Activated CD4-positive, alpha-beta memory T cell treated with anti-CD3 and anti-CD28 coated beads for 36 hours (primary cell): ENCODE measurements at regions not wholly inside any gene's neighbourhood (a gene's known extent, or its start where the extent isn't known, plus 50 kb on each side); places are given as distances from the start of the nearest gene placed in this dataset.

ENCODE experiments used
- CTCF ChIA-PET: fragments of 350-600 bp; sonication (Branson Sonifier 250); formaldehyde crosslinking; loops from one replicate; lab custom pipeline; 2021; ENCODE audit warnings: antibody characterized with exemption, inconsistent platforms; lab: Charles Lee
- POLR2A ChIA-PET: fragments of 350-600 bp; sonication (Branson Sonifier 250); formaldehyde crosslinking; loops from one replicate; lab custom pipeline; 2021; ENCODE audit warnings: antibody characterized with exemption; lab: Charles Lee
- DNase-seq: peaks from one replicate; pipeline ENCODE4 v3.0.0-alpha.2; 2020
- H3K27ac Mint-ChIP-seq: one replicate; pipeline ENCODE4 v1.8.0; 2021; ENCODE audit warnings: mixed read lengths
- H3K27me3 Mint-ChIP-seq: one replicate; pipeline ENCODE4 v1.8.0; 2021; ENCODE audit warnings: mixed read lengths
- H3K36me3 Mint-ChIP-seq: one replicate; pipeline ENCODE4 v1.8.0; 2021; ENCODE audit warnings: mixed read lengths
- H3K4me1 Mint-ChIP-seq: one replicate; pipeline ENCODE4 v1.8.0; 2021; ENCODE audit warnings: low read depth, mixed read lengths
- H3K4me3 Mint-ChIP-seq: one replicate; pipeline ENCODE4 v1.8.0; 2021; ENCODE audit warnings: mild to moderate bottlenecking, mixed read lengths
- H3K9me3 Mint-ChIP-seq: one replicate; pipeline ENCODE4 v1.8.0; 2021; ENCODE audit warnings: mixed read lengths
- intact Hi-C: fragments of 100-400 bp; cut with micrococcal nuclease; formaldehyde crosslinking; loops from one replicate; pipeline ENCODE4 v1.15.1; 2023

DNA sequence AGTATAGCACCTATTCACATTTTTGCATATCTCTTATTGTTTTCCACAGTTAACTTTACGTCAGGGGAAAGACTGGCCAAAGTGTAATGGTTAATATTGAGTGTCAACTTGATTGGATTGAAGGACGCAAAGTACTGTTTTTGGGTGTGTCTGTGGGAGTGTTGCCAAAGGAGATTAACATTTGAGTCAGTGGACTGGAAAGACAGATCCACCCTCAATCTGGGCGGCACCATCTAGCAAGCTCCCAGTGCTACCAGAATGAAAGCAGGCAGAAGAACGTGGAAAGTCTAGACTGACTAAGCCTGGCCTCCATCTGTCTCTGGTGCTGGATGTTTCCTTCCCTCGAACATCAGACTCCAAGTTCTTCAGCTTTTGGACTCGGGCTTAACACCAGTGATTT is 1900.7 kb upstream of the RAG2 start:
- no peaks in the 10 kb centered on the region for H3K27me3 Mint-ChIP-seq
- CTCF ChIA-PET = no interaction called here
- no peak for DNase-seq
- intact Hi-C loops = no loop called here
- no peak overlapping the region for H3K4me3 Mint-ChIP-seq
- no peaks in the 10 kb centered on the region for H3K36me3 Mint-ChIP-seq
- H3K9me3 Mint-ChIP-seq = peaks cover 32% of the 10 kb centered on the region
- H3K4me1 Mint-ChIP-seq = no peaks in the 10 kb centered on the region
- POLR2A ChIA-PET = no interaction called here
- H3K27ac Mint-ChIP-seq = no peak overlapping the region

DNA sequence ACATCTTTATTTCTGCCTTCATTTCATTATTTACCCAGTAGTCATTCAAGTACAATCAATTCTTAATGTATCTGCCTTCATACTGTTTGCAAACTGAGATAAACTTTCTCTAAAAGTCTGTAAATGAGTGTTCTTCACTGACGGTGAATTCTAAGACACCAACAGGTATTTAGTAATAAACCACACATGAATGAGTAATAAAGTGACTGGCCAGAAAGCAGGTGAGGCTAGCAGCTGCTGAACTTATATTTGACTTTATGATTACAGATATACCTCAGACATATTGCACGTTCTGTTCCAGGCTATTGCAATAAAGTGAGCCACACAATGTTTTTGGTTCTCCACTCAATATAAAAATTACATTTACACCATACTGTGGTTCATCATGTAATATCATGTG is 1894.0 kb upstream of the RAG2 start:
- DNase-seq = no peak
- no peaks in the 10 kb centered on the region for H3K36me3 Mint-ChIP-seq
- H3K9me3 Mint-ChIP-seq = peaks cover 40% of the 10 kb centered on the region
- H3K27ac Mint-ChIP-seq = no peak overlapping the region
- intact Hi-C loops = no loop called here
- H3K4me3 Mint-ChIP-seq = no peak overlapping the region
- ChIA-PET POLR2A (no interaction called here), CTCF (no interaction called here)
- no peaks in the 10 kb centered on the region for H3K27me3 Mint-ChIP-seq
- H3K4me1 Mint-ChIP-seq = no peaks in the 10 kb centered on the region

DNA sequence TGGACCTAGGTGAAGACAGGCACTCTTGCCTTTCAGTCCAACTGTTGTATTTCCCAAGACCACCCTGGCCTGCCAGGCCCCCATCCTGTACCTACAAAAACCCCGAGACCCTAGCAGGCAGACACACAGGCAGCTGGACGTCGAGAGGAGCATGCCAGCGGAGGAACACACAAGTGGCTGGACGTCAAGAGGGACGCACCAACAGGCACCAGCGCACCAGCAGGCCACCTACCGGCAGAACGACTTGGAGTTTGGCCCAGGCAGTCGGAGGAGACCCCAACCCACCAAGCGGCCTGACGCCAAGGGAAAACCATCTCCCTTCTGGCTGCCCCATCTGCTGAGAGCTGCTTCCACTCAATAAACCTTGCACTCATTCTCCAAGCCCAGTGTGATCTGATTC is 1883.4 kb upstream of the RAG2 start:
- H3K27me3 Mint-ChIP-seq = no peaks in the 10 kb centered on the region
- intact Hi-C loops = no loop called here
- no peak for DNase-seq
- no peak overlapping the region for H3K27ac Mint-ChIP-seq
- no peaks in the 10 kb centered on the region for H3K36me3 Mint-ChIP-seq
- no peaks in the 10 kb centered on the region for H3K4me1 Mint-ChIP-seq
- POLR2A ChIA-PET = no interaction called here
- H3K4me3 Mint-ChIP-seq = no peak overlapping the region
- CTCF ChIA-PET = no interaction called here
- H3K9me3 Mint-ChIP-seq = peaks cover 9% of the 10 kb centered on the region

DNA sequence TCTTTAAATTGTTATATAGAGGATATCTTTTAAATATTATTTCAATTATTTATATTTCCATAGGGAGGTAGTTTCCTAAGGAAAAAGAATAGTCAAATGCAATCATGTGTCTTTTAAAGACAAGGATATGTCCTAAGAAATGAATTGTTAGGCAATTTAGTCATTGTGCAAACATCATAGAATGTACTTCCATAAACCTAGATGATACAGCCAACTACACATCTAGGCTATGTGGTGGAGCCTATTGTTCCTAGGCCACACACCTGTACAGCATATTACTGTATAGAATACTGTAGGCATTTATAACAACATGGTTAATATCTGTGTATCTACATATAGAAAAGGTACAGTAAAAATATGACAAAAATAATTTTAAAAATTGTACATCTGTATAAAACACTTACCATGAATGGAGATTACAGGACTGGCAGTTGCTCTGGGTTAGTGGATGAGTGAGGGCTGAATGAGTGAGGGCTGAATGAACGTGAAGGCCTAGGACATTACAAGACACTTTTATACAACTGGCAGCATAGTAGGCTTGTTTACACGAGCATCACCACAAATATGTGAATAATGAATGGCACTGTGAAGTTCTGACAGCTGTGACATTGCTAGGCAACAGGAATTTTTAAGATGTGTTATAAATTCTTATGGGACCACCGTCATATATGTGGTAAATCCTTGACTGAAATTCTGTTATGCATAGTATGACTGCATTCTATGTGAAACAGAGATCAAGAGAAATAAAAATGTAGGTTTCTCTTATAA is 1879.0 kb upstream of the RAG2 start:
- Mint-ChIP-seq H3K27ac (no peak overlapping the region), H3K27me3 (no peaks in the 10 kb centered on the region), H3K9me3 (peaks cover 7% of the 10 kb centered on the region), H3K36me3 (no peaks in the 10 kb centered on the region), H3K4me1 (no peaks in the 10 kb centered on the region), H3K4me3 (no peak overlapping the region)
- CTCF ChIA-PET = no interaction called here
- no peak for DNase-seq
- POLR2A ChIA-PET = no interaction called here
- intact Hi-C loops = no loop called here

DNA sequence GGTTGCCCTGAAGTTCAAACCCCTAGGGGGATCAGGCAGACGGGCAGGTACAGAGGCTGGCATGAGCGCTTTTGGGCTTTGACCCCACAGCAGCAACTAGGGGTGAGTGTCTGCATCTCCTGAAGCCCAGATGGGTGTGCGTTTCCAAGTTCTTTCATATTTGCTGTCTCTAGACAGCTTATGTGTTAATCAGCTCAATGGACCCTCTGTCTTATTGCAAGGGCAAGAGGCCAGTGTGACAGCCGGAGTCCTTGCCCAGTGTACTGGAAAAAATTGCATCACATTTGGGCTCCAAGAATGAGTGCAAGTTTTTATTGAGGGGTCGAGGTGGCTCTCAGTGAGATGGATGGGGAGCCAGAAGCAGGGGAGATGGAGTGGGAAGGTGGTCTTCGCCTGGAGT is 1863.7 kb upstream of the RAG2 start:
- Mint-ChIP-seq H3K4me3 (no peak overlapping the region), H3K36me3 (no peaks in the 10 kb centered on the region), H3K9me3 (peaks cover 18% of the 10 kb centered on the region), H3K27ac (no peak overlapping the region), H3K27me3 (no peaks in the 10 kb centered on the region), H3K4me1 (no peaks in the 10 kb centered on the region)
- DNase-seq = no peak
- POLR2A ChIA-PET = no interaction called here
- CTCF ChIA-PET = no interaction called here
- intact Hi-C loops = no loop called here

DNA sequence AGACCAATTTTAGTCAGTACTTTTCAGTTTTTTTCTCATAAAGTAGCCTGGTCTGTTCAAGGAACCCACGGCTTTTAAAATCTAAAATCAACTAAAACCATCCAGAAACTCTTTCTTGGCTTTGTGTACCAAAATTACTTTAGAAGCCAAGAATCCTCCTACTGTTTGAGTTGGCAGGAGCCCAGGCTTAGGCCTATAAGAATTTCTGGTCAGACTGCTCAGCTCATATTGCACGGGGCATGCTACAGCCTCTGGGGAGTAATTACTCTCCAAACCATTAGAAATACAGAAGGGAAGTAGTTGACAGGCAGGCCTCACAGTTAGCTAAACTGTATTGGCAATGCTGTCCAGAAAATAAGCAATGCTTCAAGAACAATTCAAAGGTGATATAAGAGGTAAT is 1862.9 kb upstream of the RAG2 start:
- Mint-ChIP-seq H3K36me3 (no peaks in the 10 kb centered on the region), H3K27me3 (no peaks in the 10 kb centered on the region), H3K4me3 (no peak overlapping the region), H3K9me3 (peaks cover 15% of the 10 kb centered on the region), H3K27ac (no peak overlapping the region), H3K4me1 (no peaks in the 10 kb centered on the region)
- DNase-seq = no peak
- ChIA-PET CTCF (no interaction called here), POLR2A (no interaction called here)
- intact Hi-C loops = no loop called here

DNA sequence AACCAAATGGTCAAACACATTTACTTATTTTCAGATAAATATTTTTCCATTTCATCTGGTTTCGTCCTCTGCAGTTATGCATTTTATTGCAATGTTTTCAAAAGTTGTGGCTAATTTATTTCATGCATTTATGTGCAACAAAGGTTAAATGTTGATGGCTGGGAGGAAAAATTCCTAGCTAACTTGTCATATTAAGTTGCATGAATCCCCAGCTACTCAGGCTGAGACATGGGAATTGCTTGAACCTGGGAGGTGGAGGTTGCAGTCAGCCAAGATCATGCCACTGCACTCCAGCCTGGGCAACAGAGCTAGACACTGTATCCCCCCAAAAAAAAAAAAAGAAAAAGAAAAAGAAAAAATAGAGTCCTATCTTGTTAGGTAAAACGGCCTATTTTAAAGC is 1862.4 kb upstream of the RAG2 start:
- no peaks in the 10 kb centered on the region for H3K27me3 Mint-ChIP-seq
- peaks cover 15% of the 10 kb centered on the region for H3K9me3 Mint-ChIP-seq
- POLR2A ChIA-PET = no interaction called here
- CTCF ChIA-PET = no interaction called here
- DNase-seq = no peak
- H3K4me3 Mint-ChIP-seq = no peak overlapping the region
- H3K4me1 Mint-ChIP-seq = no peaks in the 10 kb centered on the region
- H3K27ac Mint-ChIP-seq = no peak overlapping the region
- intact Hi-C loops = no loop called here
- no peaks in the 10 kb centered on the region for H3K36me3 Mint-ChIP-seq

DNA sequence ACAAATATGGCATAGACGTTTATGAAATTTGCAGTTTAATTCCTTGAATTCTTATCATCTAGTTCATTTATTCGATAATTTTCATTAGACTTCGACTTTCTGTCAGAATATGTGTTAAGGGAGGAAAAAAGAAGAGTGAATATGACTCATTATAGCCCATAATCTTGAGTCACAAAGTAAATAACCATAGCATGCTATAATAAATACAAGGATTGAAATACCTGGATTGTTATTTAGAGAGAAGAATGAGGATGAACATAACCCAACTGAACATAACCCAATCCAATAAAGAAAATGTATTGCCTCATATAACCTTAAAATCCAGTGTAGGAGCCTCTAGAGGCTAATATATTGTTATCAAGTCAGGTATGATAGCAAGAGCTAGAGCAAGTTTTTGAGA is 1858.3 kb upstream of the RAG2 start:
- intact Hi-C loops = no loop called here
- H3K4me1 Mint-ChIP-seq = no peaks in the 10 kb centered on the region
- POLR2A ChIA-PET = no interaction called here
- no peaks in the 10 kb centered on the region for H3K36me3 Mint-ChIP-seq
- H3K27me3 Mint-ChIP-seq = no peaks in the 10 kb centered on the region
- H3K9me3 Mint-ChIP-seq = peaks cover 23% of the 10 kb centered on the region
- CTCF ChIA-PET = no interaction called here
- no peak overlapping the region for H3K4me3 Mint-ChIP-seq
- no peak overlapping the region for H3K27ac Mint-ChIP-seq
- no peak for DNase-seq

DNA sequence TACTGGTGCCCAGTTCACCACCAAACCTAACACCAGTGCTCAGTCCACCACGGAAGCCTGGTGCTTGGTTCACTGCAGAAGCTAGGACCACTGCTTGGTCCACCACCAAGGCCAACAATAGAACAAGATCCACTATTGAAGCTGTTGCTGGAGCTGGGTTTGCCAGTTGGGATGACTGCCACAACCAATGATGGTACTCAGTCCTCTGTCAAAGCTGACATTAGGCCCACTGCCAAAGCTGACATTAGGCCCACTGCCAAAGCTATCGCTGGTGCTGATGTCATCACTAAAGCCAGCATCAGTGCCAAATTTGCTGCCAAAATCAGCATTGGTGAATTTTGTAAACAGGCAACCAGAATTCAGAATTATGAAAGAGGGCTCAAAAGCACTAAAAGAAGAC is 1850.2 kb upstream of the RAG2 start:
- POLR2A ChIA-PET = no interaction called here
- Mint-ChIP-seq H3K4me1 (no peaks in the 10 kb centered on the region), H3K27me3 (no peaks in the 10 kb centered on the region), H3K9me3 (peaks cover 3% of the 10 kb centered on the region), H3K36me3 (no peaks in the 10 kb centered on the region), H3K27ac (no peak overlapping the region), H3K4me3 (no peak overlapping the region)
- CTCF ChIA-PET = no interaction called here
- intact Hi-C loops = no loop called here
- no peak for DNase-seq

DNA sequence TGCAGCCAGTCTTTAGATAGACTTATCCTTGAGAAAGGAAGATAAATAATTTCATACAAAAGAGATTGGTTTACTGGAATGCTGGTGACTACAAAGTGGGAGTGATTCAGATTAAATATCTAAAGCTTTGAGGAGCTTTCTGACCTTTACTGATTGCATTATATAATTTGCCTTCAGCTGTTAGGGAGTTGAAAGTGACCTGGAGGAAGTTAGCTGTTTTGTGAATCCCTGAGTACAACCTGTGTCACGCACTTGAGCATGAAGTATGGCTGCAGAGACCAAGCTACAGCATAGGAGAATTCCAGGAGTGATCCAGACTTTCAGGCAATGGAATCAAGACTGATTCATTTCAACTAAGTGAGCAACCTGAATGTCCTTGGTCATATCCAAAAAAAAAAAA is 1848.3 kb upstream of the RAG2 start:
- H3K36me3 Mint-ChIP-seq = no peaks in the 10 kb centered on the region
- no peak overlapping the region for H3K27ac Mint-ChIP-seq
- H3K4me3 Mint-ChIP-seq = no peak overlapping the region
- no peak for DNase-seq
- H3K27me3 Mint-ChIP-seq = no peaks in the 10 kb centered on the region
- POLR2A ChIA-PET = no interaction called here
- CTCF ChIA-PET = no interaction called here
- no peaks in the 10 kb centered on the region for H3K4me1 Mint-ChIP-seq
- intact Hi-C loops = no loop called here
- H3K9me3 Mint-ChIP-seq = no peaks in the 10 kb centered on the region

DNA sequence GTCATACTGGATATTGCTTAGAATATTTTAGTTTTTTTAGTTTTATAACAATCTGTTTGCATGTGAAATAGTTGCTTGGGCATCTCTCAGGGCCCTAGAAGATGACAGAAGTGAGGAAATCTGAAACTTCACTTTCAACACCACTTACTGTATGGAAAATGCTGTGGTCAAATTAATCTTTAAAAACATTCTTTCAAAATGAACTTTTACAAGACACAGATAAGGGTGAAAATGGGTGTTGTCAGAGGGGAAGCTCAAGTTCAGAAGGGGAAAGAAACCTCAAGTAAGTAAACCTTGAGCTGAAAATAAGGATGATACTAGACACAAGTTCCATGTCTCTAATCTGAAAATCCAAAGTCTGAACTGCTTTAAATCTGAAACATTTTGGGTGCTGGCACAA is 1840.1 kb upstream of the RAG2 start:
- Mint-ChIP-seq H3K36me3 (no peaks in the 10 kb centered on the region), H3K27me3 (no peaks in the 10 kb centered on the region), H3K9me3 (peaks cover 3% of the 10 kb centered on the region), H3K4me1 (no peaks in the 10 kb centered on the region), H3K4me3 (no peak overlapping the region), H3K27ac (no peak overlapping the region)
- ChIA-PET CTCF (no interaction called here), POLR2A (no interaction called here)
- no peak for DNase-seq
- intact Hi-C loops = no loop called here

DNA sequence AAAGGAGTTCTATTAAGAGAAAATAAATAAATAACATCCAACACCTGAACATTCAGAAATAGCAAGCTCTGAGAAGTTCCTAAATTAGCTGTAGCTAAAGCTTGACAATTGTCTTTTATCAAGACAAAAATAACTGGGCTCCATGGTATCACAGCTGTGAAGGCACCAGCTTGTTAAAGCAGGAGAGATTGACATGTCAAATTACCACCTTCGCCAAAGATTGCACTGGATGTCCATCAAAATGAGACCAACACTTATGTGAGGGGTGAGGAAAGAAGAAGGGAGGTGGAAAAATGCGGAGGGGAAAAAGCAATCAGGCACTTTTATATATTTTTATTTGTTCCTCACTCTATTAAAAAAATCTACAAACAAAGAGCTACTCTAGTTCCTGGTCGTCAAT is 1827.5 kb upstream of the RAG2 start:
- Mint-ChIP-seq H3K9me3 (peaks cover 3% of the 10 kb centered on the region), H3K27ac (no peak overlapping the region), H3K36me3 (no peaks in the 10 kb centered on the region), H3K4me1 (no peaks in the 10 kb centered on the region), H3K4me3 (no peak overlapping the region), H3K27me3 (no peaks in the 10 kb centered on the region)
- ChIA-PET CTCF (no interaction called here), POLR2A (no interaction called here)
- no peak for DNase-seq
- intact Hi-C loops = no loop called here

DNA sequence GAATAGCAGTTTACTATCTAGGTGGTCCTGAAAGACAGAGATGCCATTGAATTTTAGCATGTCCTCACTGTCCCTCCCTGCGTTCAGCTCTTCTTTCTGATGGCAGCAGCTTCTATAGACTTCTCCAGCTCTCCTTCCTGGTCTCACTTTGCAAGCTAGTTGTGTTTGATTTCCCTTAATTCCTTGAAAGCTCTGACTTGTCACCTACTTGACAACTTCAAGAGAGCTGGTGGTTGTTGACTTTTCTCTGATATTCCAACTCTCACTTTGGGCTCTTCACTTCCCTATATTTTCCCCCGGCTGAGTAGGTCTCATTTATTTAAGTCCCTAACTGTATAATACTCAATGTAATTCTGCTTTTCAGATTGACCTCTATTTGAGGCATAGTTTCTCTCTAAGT is 1825.0 kb upstream of the RAG2 start:
- POLR2A ChIA-PET = no interaction called here
- no peak for DNase-seq
- CTCF ChIA-PET = no interaction called here
- no peaks in the 10 kb centered on the region for H3K27me3 Mint-ChIP-seq
- H3K4me3 Mint-ChIP-seq = no peak overlapping the region
- intact Hi-C loops = no loop called here
- H3K4me1 Mint-ChIP-seq = no peaks in the 10 kb centered on the region
- no peak overlapping the region for H3K27ac Mint-ChIP-seq
- peaks cover 4% of the 10 kb centered on the region for H3K9me3 Mint-ChIP-seq
- H3K36me3 Mint-ChIP-seq = no peaks in the 10 kb centered on the region
